ENCODE measurements at regions not wholly inside any gene's neighbourhood (a gene's known extent, or its start where the extent isn't known, plus 50 kb on each side); places are given as distances from the start of the nearest gene placed in this dataset.
"Not testable (repeated sequence)": the region's sequence is repeated elsewhere in the genome, so short reads cannot be mapped to it uniquely, and the experiment has no call there.

GRCh38 chr13:44148159-44148914 lies 225.3 kb upstream of the SERP2 start:
- Mint-ChIP-seq H3K4me3 (no peak overlapping the region), H3K36me3 (ENCODE audit: low read depth) (no peaks in the 10 kb centered on the region), H3K4me1 (peaks cover 27% of the 10 kb centered on the region), H3K27ac (no peak overlapping the region), H3K9me3 (no peaks in the 10 kb centered on the region), H3K27me3 (ENCODE audit: insufficient read depth) (peaks cover 2% of the 10 kb centered on the region)
- H3K27ac ChIP-seq (ENCODE audit: low read depth, low read length): peak overlapping the region; percentile 18
- H3K27me3 ChIP-seq (ENCODE audit: control insufficient read depth, insufficient read depth, low read length, poor library complexity, severe bottlenecking): no peaks in the 10 kb centered on the region
- no peak for DNase-seq
- WGBS, 2 experiments (ENCODE audit: insufficient coverage in 1 of 2, insufficient read length in 1 of 2): 93 to 94% methylated on average over 3 to 5 of the region's 5 CpGs
- no peaks in the 10 kb centered on the region for H3K36me3 ChIP-seq (ENCODE audit: control insufficient read depth, insufficient read depth, low read length)
- H3K4me3 ChIP-seq (ENCODE audit: low read length): no peak overlapping the region
- H3K9ac ChIP-seq (ENCODE audit: extremely low read depth, low read length, poor library complexity, severe bottlenecking): no peak overlapping the region
- TF ChIP-seq CTCF (conservative IDR thresholded peaks at IDR 0.05): no peak
- H3K4me1 ChIP-seq (ENCODE audit: control insufficient read depth, insufficient read depth, low read length): peaks cover 4% of the 10 kb centered on the region
- no peaks in the 10 kb centered on the region for H3K9me3 ChIP-seq (ENCODE audit: control insufficient read depth, low read length)

GRCh38 chr13:44149231-44149630 lies 224.4 kb upstream of the SERP2 start:
- 96 to 100% methylated on average over 2 of the region's 3 CpGs for WGBS, 2 experiments (ENCODE audit: insufficient coverage in 1 of 2, insufficient read length in 1 of 2)
- not testable (repeated sequence) for H3K9me3 ChIP-seq (ENCODE audit: control insufficient read depth, low read length); H3K9me3 Mint-ChIP-seq; H3K27me3 Mint-ChIP-seq (ENCODE audit: insufficient read depth); H3K36me3 ChIP-seq (ENCODE audit: control insufficient read depth, insufficient read depth, low read length); H3K27ac ChIP-seq (ENCODE audit: low read depth, low read length); H3K36me3 Mint-ChIP-seq (ENCODE audit: low read depth); H3K4me1 ChIP-seq (ENCODE audit: control insufficient read depth, insufficient read depth, low read length); H3K4me3 Mint-ChIP-seq; H3K27ac Mint-ChIP-seq; H3K27me3 ChIP-seq (ENCODE audit: control insufficient read depth, insufficient read depth, low read length, poor library complexity, severe bottlenecking); H3K4me3 ChIP-seq (ENCODE audit: low read length); H3K9ac ChIP-seq (ENCODE audit: extremely low read depth, low read length, poor library complexity, severe bottlenecking); DNase-seq
- H3K4me1 Mint-ChIP-seq: peaks cover 29% of the 10 kb centered on the region

- Histone ChIP-seq H3K36me3 (ENCODE audit: control insufficient read depth, insufficient read depth, low read length) (no peaks in the 10 kb centered on the region), H3K9me3 (ENCODE audit: control insufficient read depth, low read length) (no peaks in the 10 kb centered on the region), H3K27me3 (ENCODE audit: control insufficient read depth, insufficient read depth, low read length, poor library complexity, severe bottlenecking) (no peaks in the 10 kb centered on the region), H3K4me3 (ENCODE audit: low read length) (no peak overlapping the region), H3K4me1 (ENCODE audit: control insufficient read depth, insufficient read depth, low read length) (peaks cover 4% of the 10 kb centered on the region), H3K9ac (ENCODE audit: extremely low read depth, low read length, poor library complexity, severe bottlenecking) (no peak overlapping the region), H3K27ac (ENCODE audit: low read depth, low read length) (no peak overlapping the region)
- H3K27me3 Mint-ChIP-seq (ENCODE audit: insufficient read depth): no peaks in the 10 kb centered on the region
- TF ChIP-seq CTCF (conservative IDR thresholded peaks at IDR 0.05): no peak
- no peaks in the 10 kb centered on the region for H3K9me3 Mint-ChIP-seq
- H3K27ac Mint-ChIP-seq: no peak overlapping the region
- no peak for DNase-seq
- H3K4me1 Mint-ChIP-seq: peaks cover 29% of the 10 kb centered on the region
- H3K36me3 Mint-ChIP-seq (ENCODE audit: low read depth): no peaks in the 10 kb centered on the region
- 97 to 100% methylated on average over 2 to 4 of the region's 4 CpGs for WGBS, 2 experiments (ENCODE audit: insufficient coverage in 1 of 2, insufficient read length in 1 of 2)
- H3K4me3 Mint-ChIP-seq: no peak overlapping the region
These were observed 223.8 kb upstream of the SERP2 start for GRCh38 chr13:44149821-44150220.

GRCh38 chr13:44151474-44151873 lies 222.2 kb upstream of the SERP2 start:
- H3K27me3 ChIP-seq (ENCODE audit: control insufficient read depth, insufficient read depth, low read length, poor library complexity, severe bottlenecking): no peaks in the 10 kb centered on the region
- no peaks in the 10 kb centered on the region for H3K9me3 ChIP-seq (ENCODE audit: control insufficient read depth, low read length)
- no peak overlapping the region for H3K4me3 Mint-ChIP-seq
- no peaks in the 10 kb centered on the region for H3K9me3 Mint-ChIP-seq
- TF ChIP-seq CTCF (conservative IDR thresholded peaks at IDR 0.05): no peak
- H3K4me1 ChIP-seq (ENCODE audit: control insufficient read depth, insufficient read depth, low read length): peaks cover 4% of the 10 kb centered on the region
- no peak overlapping the region for H3K27ac ChIP-seq (ENCODE audit: low read depth, low read length)
- WGBS, 2 experiments (ENCODE audit: insufficient coverage in 1 of 2, insufficient read length in 1 of 2): 79 to 96% methylated on average over 2 of the region's 2 CpGs
- H3K4me1 Mint-ChIP-seq: peaks cover 40% of the 10 kb centered on the region
- H3K9ac ChIP-seq (ENCODE audit: extremely low read depth, low read length, poor library complexity, severe bottlenecking): no peak overlapping the region
- no peak overlapping the region for H3K4me3 ChIP-seq (ENCODE audit: low read length)
- H3K27ac Mint-ChIP-seq: no peak overlapping the region
- no peaks in the 10 kb centered on the region for H3K36me3 Mint-ChIP-seq (ENCODE audit: low read depth)
- no peaks in the 10 kb centered on the region for H3K27me3 Mint-ChIP-seq (ENCODE audit: insufficient read depth)
- no peaks in the 10 kb centered on the region for H3K36me3 ChIP-seq (ENCODE audit: control insufficient read depth, insufficient read depth, low read length)
- DNase-seq: no peak

All from endodermal cell (in vitro differentiated cells).